Calu3 (cell line): ENCODE measurements at regions not wholly inside any gene's neighbourhood (a gene's known extent, or its start where the extent isn't known, plus 50 kb on each side); places are given as distances from the start of the nearest gene placed in this dataset.

Experiments used
- BruUV-seq: library from RNA; stranded (reverse); fragments of 400-500 nt; replicated peaks from 2 replicates; lab custom pipeline; 2021; lab: Mats Ljungman, UMichigan
- CTCF ChIA-PET: fragments of 300-600 bp; sonication (Branson Sonifier 250); formaldehyde crosslinking; loops from one replicate; lab custom pipeline; 2022; ENCODE audit warnings: antibody characterized with exemption; lab: Charles Lee
- DNase-seq: peaks from one replicate; pipeline ENCODE4 v3.0.0; 2022
- H3K27ac Mint-ChIP-seq: one replicate; pipeline ENCODE4 v1.8.0; 2022; ENCODE audit warnings: mixed read lengths; ENCODE audit not compliant: unreplicated experiment
- H3K27me3 Mint-ChIP-seq: one replicate; pipeline ENCODE4 v1.8.0; 2022; ENCODE audit warnings: mixed read lengths; ENCODE audit not compliant: unreplicated experiment
- H3K36me3 Mint-ChIP-seq: one replicate; pipeline ENCODE4 v1.8.0; 2022; ENCODE audit warnings: mild to moderate bottlenecking, moderate library complexity, mixed read lengths; ENCODE audit not compliant: insufficient read depth, unreplicated experiment
- H3K4me1 Mint-ChIP-seq: one replicate; pipeline ENCODE4 v1.8.0; 2022; ENCODE audit warnings: mild to moderate bottlenecking, low read depth, mixed read lengths; ENCODE audit not compliant: unreplicated experiment
- H3K4me3 Mint-ChIP-seq: one replicate; pipeline ENCODE4 v1.8.0; 2022; ENCODE audit warnings: mild to moderate bottlenecking, low read depth, moderate library complexity, mixed read lengths; ENCODE audit not compliant: unreplicated experiment
- H3K9me3 Mint-ChIP-seq: one replicate; pipeline ENCODE4 v1.8.0; 2022; ENCODE audit warnings: low read depth, mixed read lengths; ENCODE audit not compliant: unreplicated experiment
- intact Hi-C: fragments of 100-400 bp; cut with micrococcal nuclease; formaldehyde crosslinking; loops from one replicate; pipeline ENCODE4 v1.10.0; 2022; ENCODE audit not compliant: unreplicated experiment
- TF ChIP-seq, protein P1 (sequence below): fragments of 200-600 bp; IDR thresholded peaks from one replicate; pipeline ENCODE4 v1.8.0; 2022; ENCODE audit warnings: antibody characterized with exemption; ENCODE audit not compliant: unreplicated experiment

DNA sequence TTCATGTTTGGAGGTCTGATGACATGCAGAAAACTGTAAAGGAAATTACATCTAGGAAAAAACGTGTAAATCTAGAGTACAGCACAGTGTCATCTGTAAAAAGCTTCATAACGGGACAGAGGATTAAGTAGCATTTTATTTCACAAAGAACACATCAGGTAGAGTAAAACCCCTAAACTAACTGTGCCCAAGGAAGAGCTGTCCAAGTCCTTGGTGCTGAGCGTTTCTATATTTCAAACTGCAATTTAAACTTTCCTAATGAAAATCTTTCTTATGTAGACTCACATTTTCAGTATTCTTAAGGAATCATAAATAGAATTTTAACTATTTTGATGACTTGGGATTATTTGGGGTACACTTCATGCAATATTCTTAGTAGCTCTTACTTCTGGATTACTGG, 646.2 kb downstream of the IPMK start:
- BruUV-seq = no TSS peak
- CTCF ChIA-PET = no interaction called here
- H3K9me3 Mint-ChIP-seq = no peaks in the 10 kb centered on the region
- intact Hi-C loops = no loop called here
- no peak overlapping the region for H3K27ac Mint-ChIP-seq
- H3K4me3 Mint-ChIP-seq = no peak overlapping the region
- TF ChIP-seq, protein P1, sequence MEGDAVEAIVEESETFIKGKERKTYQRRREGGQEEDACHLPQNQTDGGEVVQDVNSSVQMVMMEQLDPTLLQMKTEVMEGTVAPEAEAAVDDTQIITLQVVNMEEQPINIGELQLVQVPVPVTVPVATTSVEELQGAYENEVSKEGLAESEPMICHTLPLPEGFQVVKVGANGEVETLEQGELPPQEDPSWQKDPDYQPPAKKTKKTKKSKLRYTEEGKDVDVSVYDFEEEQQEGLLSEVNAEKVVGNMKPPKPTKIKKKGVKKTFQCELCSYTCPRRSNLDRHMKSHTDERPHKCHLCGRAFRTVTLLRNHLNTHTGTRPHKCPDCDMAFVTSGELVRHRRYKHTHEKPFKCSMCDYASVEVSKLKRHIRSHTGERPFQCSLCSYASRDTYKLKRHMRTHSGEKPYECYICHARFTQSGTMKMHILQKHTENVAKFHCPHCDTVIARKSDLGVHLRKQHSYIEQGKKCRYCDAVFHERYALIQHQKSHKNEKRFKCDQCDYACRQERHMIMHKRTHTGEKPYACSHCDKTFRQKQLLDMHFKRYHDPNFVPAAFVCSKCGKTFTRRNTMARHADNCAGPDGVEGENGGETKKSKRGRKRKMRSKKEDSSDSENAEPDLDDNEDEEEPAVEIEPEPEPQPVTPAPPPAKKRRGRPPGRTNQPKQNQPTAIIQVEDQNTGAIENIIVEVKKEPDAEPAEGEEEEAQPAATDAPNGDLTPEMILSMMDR = no peak
- H3K36me3 Mint-ChIP-seq = no peaks in the 10 kb centered on the region
- no peaks in the 10 kb centered on the region for H3K4me1 Mint-ChIP-seq
- DNase-seq = no peak
- no peaks in the 10 kb centered on the region for H3K27me3 Mint-ChIP-seq

DNA sequence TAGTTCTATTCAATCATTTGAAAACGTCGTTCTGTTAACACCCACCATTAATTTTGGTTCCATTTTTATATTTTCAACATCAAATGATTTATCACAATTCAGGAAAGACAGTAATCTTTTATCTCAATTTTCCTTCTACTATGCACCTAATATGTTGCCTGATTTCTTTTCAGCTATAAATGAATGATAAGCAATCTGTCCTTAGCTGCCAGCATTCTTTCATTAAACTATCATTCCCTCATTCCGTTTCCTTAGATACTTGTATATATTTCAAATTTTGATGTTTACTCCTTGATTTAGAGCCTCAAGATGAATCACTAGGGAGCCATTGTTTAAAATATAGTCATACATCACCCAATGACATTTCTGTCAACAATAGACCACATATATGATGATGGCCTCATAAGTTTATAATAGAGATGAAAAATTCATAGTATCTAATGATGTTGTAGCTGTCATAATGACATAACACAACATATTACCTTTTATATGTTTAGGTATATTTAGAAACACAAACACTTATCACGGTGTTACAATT, 661.7 kb downstream of the IPMK start:
- Mint-ChIP-seq H3K9me3 (no peaks in the 10 kb centered on the region), H3K4me1 (no peaks in the 10 kb centered on the region), H3K36me3 (no peaks in the 10 kb centered on the region), H3K27me3 (no peaks in the 10 kb centered on the region), H3K4me3 (no peak overlapping the region), H3K27ac (no peak overlapping the region)
- TF ChIP-seq, protein P1 = no peak
- BruUV-seq = no TSS peak
- no peak for DNase-seq
- intact Hi-C loops = no loop called here
- CTCF ChIA-PET = no interaction called here

DNA sequence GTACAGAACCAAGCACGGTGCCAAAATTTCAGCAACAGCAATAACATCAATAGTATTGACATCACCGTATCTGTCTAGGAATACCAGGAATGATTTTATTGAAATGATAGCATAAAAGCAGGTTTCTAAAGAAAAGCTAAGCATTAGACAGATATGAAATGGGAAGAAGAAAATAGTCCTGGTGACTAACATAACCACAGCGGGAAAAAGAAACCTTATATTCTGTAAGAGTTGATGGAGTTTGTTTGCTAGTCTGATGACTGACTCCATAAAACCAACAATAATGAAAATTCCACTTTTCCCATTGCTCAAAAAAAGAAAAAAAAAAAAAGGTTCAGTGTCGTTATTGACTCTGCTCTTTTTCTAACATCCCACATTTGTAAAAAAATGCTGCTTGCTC, 668.3 kb downstream of the IPMK start:
- intact Hi-C loops = no loop called here
- no peak overlapping the region for H3K27ac Mint-ChIP-seq

GRCh38 chr10:57593983-57594573, 673.6 kb downstream of the IPMK start:
- CTCF ChIA-PET = interaction anchor here (0.6 kb wide), 1 partner anchor 57 kb away, joined by 3 read pairs; no protein-coding TSS in a partner anchor
- Mint-ChIP-seq H3K27me3 (no peaks in the 10 kb centered on the region), H3K4me3 (no peak overlapping the region), H3K36me3 (no peaks in the 10 kb centered on the region), H3K9me3 (no peaks in the 10 kb centered on the region), H3K27ac (no peak overlapping the region), H3K4me1 (no peaks in the 10 kb centered on the region)
- BruUV-seq = no TSS peak
- no peak for DNase-seq
- intact Hi-C loops = no loop called here
- TF ChIP-seq, protein P1 = peak; percentile 30

More for the DNA sequence above, 668.3 kb downstream of the IPMK start:
- H3K9me3 Mint-ChIP-seq = no peaks in the 10 kb centered on the region
- no peaks in the 10 kb centered on the region for H3K36me3 Mint-ChIP-seq
- no TSS peak for BruUV-seq
- H3K27me3 Mint-ChIP-seq = no peaks in the 10 kb centered on the region
- H3K4me1 Mint-ChIP-seq = no peaks in the 10 kb centered on the region
- H3K4me3 Mint-ChIP-seq = no peak overlapping the region
- CTCF ChIA-PET = no interaction called here
- DNase-seq = no peak
- TF ChIP-seq, protein P1 = no peak
